CD14-positive monocyte (primary cell): ENCODE measurements at regions not wholly inside any gene's neighbourhood (a gene's known extent, or its start where the extent isn't known, plus 50 kb on each side); places are given as distances from the start of the nearest gene placed in this dataset.

Source experiments
- DNase-seq, 3 donors: peaks; one replicate each; pipeline ENCODE4 v3.0.0-alpha.2; 2011 to 2022
- H2AFZ ChIP-seq: 2 replicates; pipeline ENCODE4 v1.6.0; 2012; ENCODE audit warnings: mild to moderate bottlenecking, low read depth, low read length, inconsistent platforms; ENCODE audit not compliant: insufficient read depth, poor library complexity, severe bottlenecking
- H3K27ac ChIP-seq, 2 donors: 1 replicate in 1 of 2; 2 replicates in 1 of 2; pipeline ENCODE4 v1.5.1; 2012 to 2013; ENCODE audit warnings: low read length in 2 of 2, control low read depth in 1 of 2, inconsistent platforms in 1 of 2, low read depth in 1 of 2, mild to moderate bottlenecking in 1 of 2
- H3K27me3 ChIP-seq, 2 donors: one replicate each; pipeline versions ENCODE4 v1.6.0 to v1.6.1; 2011 to 2013; ENCODE audit warnings: low read length in 2 of 2; ENCODE audit not compliant: control insufficient read depth in 2 of 2, insufficient read depth in 2 of 2
- H3K36me3 ChIP-seq, 2 donors: replicated peaks in 1 of 2; 1 replicate in 1 of 2; 2 replicates in 1 of 2; pipeline versions ENCODE4 v1.5.1 to v1.6.1; 2012 to 2013; ENCODE audit warnings: low read length in 2 of 2, control low read depth in 1 of 2, inconsistent platforms in 1 of 2, mild to moderate bottlenecking in 1 of 2; ENCODE audit not compliant: insufficient read depth in 2 of 2, control insufficient read depth in 1 of 2
- H3K4me1 ChIP-seq, 2 donors: 1 replicate in 1 of 2; 2 replicates in 1 of 2; pipeline versions ENCODE4 v1.5.1 to v1.6.1; 2012 to 2013; ENCODE audit warnings: low read length in 2 of 2, control low read depth in 1 of 2, inconsistent platforms in 1 of 2, mild to moderate bottlenecking in 1 of 2, moderate library complexity in 1 of 2; ENCODE audit not compliant: insufficient read depth in 2 of 2, control insufficient read depth in 1 of 2
- H3K4me2 ChIP-seq: replicated peaks from 2 replicates; pipeline ENCODE3; 2012; ENCODE audit warnings: low read length, moderate library complexity, mild to moderate bottlenecking; ENCODE audit not compliant: poor library complexity, severe bottlenecking; ENCODE audit errors: extremely low read depth
- H3K4me3 ChIP-seq, 3 experiments: fragments of 200-600 bp in 1 of 3; sonication (generic) in 1 of 3; replicated peaks in 1 of 3; 1 replicate in 2 of 3; 2 replicates in 1 of 3; pipeline ENCODE4 v1.5.1; 2011 to 2013; ENCODE audit warnings: low read length in 3 of 3, mild to moderate bottlenecking in 3 of 3, control low read depth in 2 of 3, low read depth in 2 of 3, inconsistent platforms in 1 of 3, moderate library complexity in 1 of 3
- H3K79me2 ChIP-seq: 2 replicates; pipeline ENCODE4 v1.6.0; 2012; ENCODE audit warnings: mild to moderate bottlenecking, control low read depth, inconsistent platforms, low read length, moderate library complexity; ENCODE audit not compliant: insufficient read depth
- H3K9ac ChIP-seq: 2 replicates; pipeline ENCODE4 v1.6.0; 2017; ENCODE audit warnings: low read length, mild to moderate bottlenecking; ENCODE audit not compliant: insufficient read depth, poor library complexity, severe bottlenecking
- H3K9me3 ChIP-seq, 2 donors: replicated peaks in 1 of 2; 1 replicate in 1 of 2; 2 replicates in 1 of 2; pipeline versions ENCODE4 v1.5.1 to v1.6.1; 2012 to 2013; ENCODE audit warnings: low read length in 2 of 2, control low read depth in 1 of 2; ENCODE audit not compliant: control insufficient read depth in 1 of 2, insufficient read depth in 1 of 2
- H4K20me1 ChIP-seq: 2 replicates; pipeline ENCODE4 v1.6.0; 2012; ENCODE audit warnings: mild to moderate bottlenecking, low read length, control low read depth, moderate library complexity; ENCODE audit not compliant: insufficient read depth
- H3K27ac Mint-ChIP-seq, 7 donors: one replicate each; pipeline ENCODE4 v1.8.0; 2020; ENCODE audit warnings: mild to moderate bottlenecking in 7 of 7, mixed read lengths in 7 of 7, moderate library complexity in 6 of 7, inconsistent platforms in 2 of 7
- H3K27me3 Mint-ChIP-seq, 3 donors: one replicate each; pipeline ENCODE4 v1.8.0; 2021 to 2022; ENCODE audit warnings: low read depth in 3 of 3, mild to moderate bottlenecking in 3 of 3, mixed read lengths in 3 of 3, moderate library complexity in 3 of 3, inconsistent platforms in 1 of 3
- H3K36me3 Mint-ChIP-seq, 2 donors: one replicate each; pipeline ENCODE4 v1.8.0; 2020; ENCODE audit warnings: mixed read lengths in 2 of 2, inconsistent platforms in 1 of 2, mild to moderate bottlenecking in 1 of 2
- H3K4me1 Mint-ChIP-seq: one replicate; pipeline ENCODE4 v1.8.0; 2020; ENCODE audit warnings: mild to moderate bottlenecking, mixed read lengths
- H3K4me3 Mint-ChIP-seq, 2 donors: one replicate each; pipeline ENCODE4 v1.8.0; 2020; ENCODE audit warnings: mild to moderate bottlenecking in 2 of 2, mixed read lengths in 2 of 2, moderate library complexity in 1 of 2
- H3K9me3 Mint-ChIP-seq, 7 donors: one replicate each; pipeline ENCODE4 v1.8.0; 2020 to 2022; ENCODE audit warnings: mixed read lengths in 7 of 7, mild to moderate bottlenecking in 6 of 7, moderate library complexity in 6 of 7, inconsistent platforms in 2 of 7
- WGBS: methylation state at CpG from one replicate; pipeline ENCODE4 v1.1.5; 2013; ENCODE audit warnings: missing lambda C conversion rate; ENCODE audit not compliant: insufficient coverage; 5-methylcytosine and 5-hydroxymethylcytosine counted together
- intact Hi-C, 2 donors: fragments of 100-400 bp; cut with micrococcal nuclease; formaldehyde crosslinking; loops; one replicate each; pipeline versions ENCODE4 v1.15.0 to v1.15.1; 2023
- TF ChIP-seq, protein P1 (sequence below): fragments of 200-600 bp; IDR thresholded peaks from one replicate; pipeline ENCODE4 v1.8.0; 2022; ENCODE audit warnings: antibody characterized with exemption, mild to moderate bottlenecking

DNA sequence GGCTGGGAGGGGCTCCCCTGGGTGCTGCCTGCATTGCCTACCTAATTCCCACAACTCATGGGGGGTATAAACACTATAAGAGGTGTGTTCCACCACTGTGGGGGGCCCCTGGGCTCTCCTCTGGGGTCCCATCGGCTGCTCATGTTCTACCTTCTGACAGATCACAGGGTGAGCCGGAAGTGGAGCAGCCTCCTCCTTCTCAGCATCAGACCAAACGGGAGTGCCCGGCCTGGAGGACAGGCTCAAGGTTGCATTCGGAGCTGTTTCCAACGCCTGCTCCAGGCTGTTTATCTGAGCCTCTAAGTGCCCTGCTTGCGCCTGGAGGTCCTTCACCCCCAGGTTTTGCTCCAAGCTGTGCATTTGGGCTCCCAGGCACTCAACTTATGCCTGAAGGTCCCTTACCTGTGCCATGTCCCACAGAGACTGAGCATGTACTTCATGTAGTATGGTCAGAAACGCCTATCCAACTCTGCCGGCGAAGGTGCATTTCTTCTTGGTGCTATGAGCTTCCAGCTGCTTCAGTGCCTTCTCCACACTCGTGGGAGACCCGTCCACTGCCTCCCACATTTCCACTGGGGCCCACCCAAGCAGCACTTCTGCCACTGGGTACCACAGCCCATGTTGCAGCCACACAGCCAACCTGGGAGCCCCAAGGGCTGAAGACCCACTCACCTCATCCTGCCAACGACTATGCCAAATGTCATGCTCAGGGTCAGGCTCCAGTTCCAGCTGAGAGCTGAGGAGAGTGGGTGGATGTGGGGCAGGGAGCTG is 232.1 kb downstream of the IGSF11 start:
- H3K27ac ChIP-seq = no peak overlapping the region
- no peaks in the 10 kb centered on the region for H3K36me3 Mint-ChIP-seq
- H3K4me3 ChIP-seq = no peak overlapping the region
- DNase-seq = no peak
- no peaks in the 10 kb centered on the region for H3K79me2 ChIP-seq
- H3K4me1 Mint-ChIP-seq = no peaks in the 10 kb centered on the region
- TF ChIP-seq, protein P1, sequence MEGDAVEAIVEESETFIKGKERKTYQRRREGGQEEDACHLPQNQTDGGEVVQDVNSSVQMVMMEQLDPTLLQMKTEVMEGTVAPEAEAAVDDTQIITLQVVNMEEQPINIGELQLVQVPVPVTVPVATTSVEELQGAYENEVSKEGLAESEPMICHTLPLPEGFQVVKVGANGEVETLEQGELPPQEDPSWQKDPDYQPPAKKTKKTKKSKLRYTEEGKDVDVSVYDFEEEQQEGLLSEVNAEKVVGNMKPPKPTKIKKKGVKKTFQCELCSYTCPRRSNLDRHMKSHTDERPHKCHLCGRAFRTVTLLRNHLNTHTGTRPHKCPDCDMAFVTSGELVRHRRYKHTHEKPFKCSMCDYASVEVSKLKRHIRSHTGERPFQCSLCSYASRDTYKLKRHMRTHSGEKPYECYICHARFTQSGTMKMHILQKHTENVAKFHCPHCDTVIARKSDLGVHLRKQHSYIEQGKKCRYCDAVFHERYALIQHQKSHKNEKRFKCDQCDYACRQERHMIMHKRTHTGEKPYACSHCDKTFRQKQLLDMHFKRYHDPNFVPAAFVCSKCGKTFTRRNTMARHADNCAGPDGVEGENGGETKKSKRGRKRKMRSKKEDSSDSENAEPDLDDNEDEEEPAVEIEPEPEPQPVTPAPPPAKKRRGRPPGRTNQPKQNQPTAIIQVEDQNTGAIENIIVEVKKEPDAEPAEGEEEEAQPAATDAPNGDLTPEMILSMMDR = no peak
- no peaks in the 10 kb centered on the region for H3K9me3 ChIP-seq
- no peak overlapping the region for H3K4me3 Mint-ChIP-seq
- H4K20me1 ChIP-seq = no peaks in the 10 kb centered on the region
- no peak overlapping the region for H2AFZ ChIP-seq
- H3K27me3 Mint-ChIP-seq = no peaks in the 10 kb centered on the region
- no peak overlapping the region for H3K4me2 ChIP-seq
- intact Hi-C loops = no loop called here
- no peak overlapping the region for H3K9ac ChIP-seq
- no peaks in the 10 kb centered on the region for H3K4me1 ChIP-seq
- WGBS = 85% methylated on average over 12 of the region's 13 CpGs
- no peaks in the 10 kb centered on the region for H3K36me3 ChIP-seq
- no peak overlapping the region for H3K27ac Mint-ChIP-seq
- no peaks in the 10 kb centered on the region for H3K27me3 ChIP-seq
- peaks cover 0 to 10% (median 0%) of the 10 kb centered on the region in 7 donors for H3K9me3 Mint-ChIP-seq

DNA sequence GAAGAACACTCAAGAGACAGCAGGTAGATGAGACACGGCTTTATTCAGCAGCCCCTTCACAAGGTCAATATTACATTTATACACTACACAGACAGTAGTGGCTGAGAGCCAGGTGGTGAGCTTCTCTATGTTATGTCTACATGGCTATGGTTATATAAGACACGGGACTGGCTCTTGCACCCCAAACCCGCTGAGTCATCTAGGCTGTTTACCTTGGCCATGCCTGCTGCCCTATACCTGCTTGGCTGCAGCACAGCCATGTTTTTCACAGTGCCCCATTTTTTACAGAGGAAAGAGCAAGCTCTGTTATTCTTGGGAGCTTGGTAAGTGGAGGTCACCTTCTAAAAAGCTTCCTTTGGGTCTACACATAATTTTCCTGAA is 231.6 kb downstream of the IGSF11 start:
- Histone ChIP-seq H3K9me3 (no peaks in the 10 kb centered on the region), H3K4me3 (no peak overlapping the region), H3K4me2 (no peak overlapping the region), H3K4me1 (no peaks in the 10 kb centered on the region), H4K20me1 (no peaks in the 10 kb centered on the region), H3K36me3 (no peaks in the 10 kb centered on the region), H2AFZ (no peak overlapping the region), H3K79me2 (no peaks in the 10 kb centered on the region), H3K27ac (no peak overlapping the region), H3K27me3 (no peaks in the 10 kb centered on the region), H3K9ac (no peak overlapping the region)
- Mint-ChIP-seq H3K4me3 (no peak overlapping the region), H3K4me1 (no peaks in the 10 kb centered on the region), H3K27me3 (no peaks in the 10 kb centered on the region), H3K27ac (no peak overlapping the region), H3K36me3 (no peaks in the 10 kb centered on the region), H3K9me3 (peaks cover 0 to 10% (median 0%) of the 10 kb centered on the region in 7 donors)
- TF ChIP-seq, protein P1 = no peak
- intact Hi-C loops = no loop called here
- no peak for DNase-seq
- 100% methylated on average over 2 of the region's 3 CpGs for WGBS
